CD4-positive, alpha-beta T cell treated with Interleukin-10 for 1 hour (primary cell): ENCODE measurements at regions not wholly inside any gene's neighbourhood (a gene's known extent, or its start where the extent isn't known, plus 50 kb on each side); places are given as distances from the start of the nearest gene placed in this dataset.
"Not testable (repeated sequence)": the region's sequence is repeated elsewhere in the genome, so short reads cannot be mapped to it uniquely, and the experiment has no call there.

Experiments
- DNase-seq: peaks from one replicate; pipeline ENCODE4 v3.0.0-alpha.2; 2020

- DNase-seq = peak; percentile 81
Measured at GRCh38 chr2:195535911-195536522, 121.0 kb upstream of the SLC39A10 start.

GRCh38 chr2:195534971-195535370, 122.1 kb upstream of the SLC39A10 start:
- no peak for DNase-seq

GRCh38 chr2:195533771-195534642, 123.0 kb upstream of the SLC39A10 start:
- DNase-seq = peak; percentile 63

- peak; percentile 67 for DNase-seq
Measured at GRCh38 chr2:195532628-195533271, 124.3 kb upstream of the SLC39A10 start.

GRCh38 chr2:195532255-195532627, 124.8 kb upstream of the SLC39A10 start:
- DNase-seq = no peak

- DNase-seq = no peak
Measured at GRCh38 chr2:195531754-195532153, 125.3 kb upstream of the SLC39A10 start.

- not testable (repeated sequence) for DNase-seq
Measured at GRCh38 chr2:195523242-195523641, 133.8 kb upstream of the SLC39A10 start.

GRCh38 chr2:195521589-195521988, 135.4 kb upstream of the SLC39A10 start:
- no peak for DNase-seq

- no peak for DNase-seq
Measured at GRCh38 chr2:195520671-195521155, 136.3 kb upstream of the SLC39A10 start.

- DNase-seq = no peak
Measured at GRCh38 chr2:195515551-195515950, 141.5 kb upstream of the SLC39A10 start.

- DNase-seq = no peak
Measured at GRCh38 chr2:195514365-195514764, 142.7 kb upstream of the SLC39A10 start.

GRCh38 chr2:195513119-195513518, 143.9 kb upstream of the SLC39A10 start:
- no peak for DNase-seq

GRCh38 chr2:195509551-195509950, 147.5 kb upstream of the SLC39A10 start:
- no peak for DNase-seq

GRCh38 chr2:195508139-195508455, 148.9 kb upstream of the SLC39A10 start:
- DNase-seq = no peak

- DNase-seq = no peak
Measured at GRCh38 chr2:195507447-195508138, 149.4 kb upstream of the SLC39A10 start.

GRCh38 chr2:195505701-195506100, 151.3 kb upstream of the SLC39A10 start:
- no peak for DNase-seq

- peak; percentile 6 for DNase-seq
Measured at GRCh38 chr2:195503208-195503607, 153.8 kb upstream of the SLC39A10 start.

- no peak for DNase-seq
Measured at GRCh38 chr2:195501746-195502145, 155.3 kb upstream of the SLC39A10 start.

GRCh38 chr2:195500879-195501278, 156.1 kb upstream of the SLC39A10 start:
- DNase-seq = no peak

GRCh38 chr2:195498839-195499490, 158.1 kb upstream of the SLC39A10 start:
- no peak for DNase-seq

GRCh38 chr2:195498176-195498575, 158.8 kb upstream of the SLC39A10 start:
- peak; percentile 81 for DNase-seq

GRCh38 chr2:195496991-195497390, 160.0 kb upstream of the SLC39A10 start:
- DNase-seq = no peak

- no peak for DNase-seq
Measured at GRCh38 chr2:195495966-195496365, 161.1 kb upstream of the SLC39A10 start.
